PC-9 (cell line): ENCODE measurements at regions not wholly inside any gene's neighbourhood (a gene's known extent, or its start where the extent isn't known, plus 50 kb on each side); places are given as distances from the start of the nearest gene placed in this dataset.

Experiments used
- BruUV-seq: library from RNA; stranded (reverse); fragments of 400-500 nt; replicated peaks from 2 replicates; lab custom pipeline; 2021; lab: Mats Ljungman, UMichigan
- CTCF ChIA-PET: fragments of 300-600 bp; sonication (Branson Sonifier 250); formaldehyde crosslinking; loops from one replicate; lab custom pipeline; 2022; ENCODE audit warnings: antibody characterized with exemption; lab: Charles Lee
- POLR2A ChIA-PET: fragments of 300-600 bp; sonication (Branson Sonifier 250); formaldehyde crosslinking; loops from one replicate; lab custom pipeline; 2022; ENCODE audit warnings: antibody characterized with exemption; ENCODE audit not compliant: unreplicated experiment; lab: Charles Lee
- DNase-seq, 2 experiments: peaks; one replicate each; pipeline versions ENCODE4 v3.0.0 to v3.0.0-alpha.2; 2015 to 2022; ENCODE audit warnings: mixed read lengths in 1 of 2
- H2AFZ ChIP-seq: fragments of 200-600 bp; sonication (generic); 2 replicates; pipeline ENCODE4 v1.8.1; 2017; ENCODE audit warnings: antibody characterized with exemption
- H3F3A ChIP-seq: fragments of 200-600 bp; sonication (generic); 2 replicates; pipeline ENCODE4 v1.8.1; 2017; ENCODE audit warnings: antibody characterized with exemption, mild to moderate bottlenecking, low read depth; ENCODE audit not compliant: insufficient read depth
- H3K27ac ChIP-seq: fragments of 200-600 bp; sonication (generic); 2 replicates; pipeline ENCODE4 v1.6.1; 2016; ENCODE audit warnings: mixed run types
- H3K27me3 ChIP-seq: fragments of 200-600 bp; sonication (generic); 2 replicates; pipeline ENCODE4 v1.6.1; 2016; ENCODE audit warnings: low read depth, mixed run types; ENCODE audit not compliant: insufficient read depth
- H3K36me3 ChIP-seq: fragments of 200-600 bp; sonication (generic); 2 replicates; pipeline ENCODE4 v1.6.1; 2016; ENCODE audit warnings: low read depth, mixed run types
- H3K4me1 ChIP-seq: fragments of 200-600 bp; sonication (generic); replicated peaks from 2 replicates; pipeline ENCODE4 v1.6.1; 2016; ENCODE audit warnings: mixed run types; ENCODE audit not compliant: insufficient read depth
- H3K4me2 ChIP-seq: fragments of 200-600 bp; sonication (generic); 2 replicates; pipeline ENCODE4 v1.6.1; 2017; ENCODE audit warnings: mixed run types
- H3K4me3 ChIP-seq: fragments of 200-600 bp; sonication (generic); 2 replicates; pipeline ENCODE4 v1.6.1; 2016; ENCODE audit warnings: mixed run types
- H3K79me2 ChIP-seq: fragments of 200-600 bp; sonication (generic); 2 replicates; pipeline ENCODE4 v1.6.1; 2017; ENCODE audit warnings: low read depth, mixed run types
- H3K9me2 ChIP-seq: fragments of 200-600 bp; sonication (generic); 2 replicates; pipeline ENCODE4 v1.8.1; 2017; ENCODE audit warnings: mild to moderate bottlenecking; ENCODE audit not compliant: insufficient read depth
- H3K9me3 ChIP-seq: fragments of 200-600 bp; sonication (generic); 2 replicates; pipeline ENCODE4 v1.8.1; 2016; ENCODE audit warnings: low read depth; ENCODE audit not compliant: insufficient read depth
- H4K20me1 ChIP-seq: fragments of 200-600 bp; sonication (generic); 2 replicates; pipeline ENCODE4 v1.8.1; 2017; ENCODE audit not compliant: insufficient read depth
- CTCF ChIP-seq: fragments of 200-600 bp; sonication (generic); conservative IDR thresholded peaks from 2 replicates; pipeline ENCODE4 v1.6.1; 2017; ENCODE audit warnings: mixed run types, antibody characterized with exemption, mild to moderate bottlenecking, moderate library complexity
- EZH2 ChIP-seq: fragments of 200-600 bp; sonication (generic); IDR thresholded peaks from 2 replicates; pipeline ENCODE4 v1.8.0; 2017; ENCODE audit warnings: antibody characterized with exemption, low read depth
- intact Hi-C: fragments of 100-400 bp; cut with micrococcal nuclease; formaldehyde crosslinking; loops from one replicate; pipeline ENCODE4 v1.10.0; 2022; ENCODE audit not compliant: unreplicated experiment

- H3K4me1 ChIP-seq = no peaks in the 10 kb centered on the region
- H3K9me2 ChIP-seq = no peaks in the 10 kb centered on the region
- TF ChIP-seq EZH2 (no peak), CTCF (peak; percentile 69)
- H2AFZ ChIP-seq = no peak overlapping the region
- peak in 1 of 2 experiments; percentile 19 for DNase-seq
- intact Hi-C loops = no loop called here
- peaks cover 26% of the 10 kb centered on the region; the same call in 1 of the 2 replicates for H3K27me3 ChIP-seq
- no peaks in the 10 kb centered on the region for H3F3A ChIP-seq
- no peaks in the 10 kb centered on the region for H3K9me3 ChIP-seq
- ChIA-PET CTCF (no interaction called here), POLR2A (no interaction called here)
- no peak overlapping the region for H3K4me2 ChIP-seq
- no peak overlapping the region for H3K4me3 ChIP-seq
- no peaks in the 10 kb centered on the region for H3K79me2 ChIP-seq
- no peak overlapping the region for H3K27ac ChIP-seq
- no peaks in the 10 kb centered on the region for H4K20me1 ChIP-seq
- BruUV-seq = no TSS peak
- H3K36me3 ChIP-seq = no peaks in the 10 kb centered on the region
Observed at GRCh38 chr16:16861546-16861945, 482.6 kb downstream of the NPIPA7 start.

- no peak for DNase-seq
- no peak overlapping the region for H3K4me3 ChIP-seq
- H3K27me3 ChIP-seq = peaks cover 36% of the 10 kb centered on the region
- no peaks in the 10 kb centered on the region for H3K36me3 ChIP-seq
- intact Hi-C loops = no loop called here
- BruUV-seq = no TSS peak
- no peaks in the 10 kb centered on the region for H3K9me3 ChIP-seq
- no peaks in the 10 kb centered on the region for H3K9me2 ChIP-seq
- ChIA-PET CTCF (no interaction called here), POLR2A (no interaction called here)
- H2AFZ ChIP-seq = no peak overlapping the region
- H3K4me2 ChIP-seq = no peak overlapping the region
- H4K20me1 ChIP-seq = no peaks in the 10 kb centered on the region
- H3K79me2 ChIP-seq = no peaks in the 10 kb centered on the region
- H3K4me1 ChIP-seq = no peaks in the 10 kb centered on the region
- H3K27ac ChIP-seq = no peak overlapping the region
- H3F3A ChIP-seq = no peaks in the 10 kb centered on the region
- no peak for TF ChIP-seq CTCF
- no peak for TF ChIP-seq EZH2
Observed at GRCh38 chr16:16863672-16864071, 484.7 kb downstream of the NPIPA7 start.

GRCh38 chr16:16864536-16864935 is 485.6 kb downstream of the NPIPA7 start:
- CTCF ChIA-PET = no interaction called here
- BruUV-seq = no TSS peak
- DNase-seq = no peak
- no peak overlapping the region for H3K4me2 ChIP-seq
- H3K79me2 ChIP-seq = no peaks in the 10 kb centered on the region
- no peaks in the 10 kb centered on the region for H3K9me3 ChIP-seq
- intact Hi-C loops = no loop called here
- H3K27ac ChIP-seq = no peak overlapping the region
- no peaks in the 10 kb centered on the region for H3F3A ChIP-seq
- H4K20me1 ChIP-seq = no peaks in the 10 kb centered on the region
- no peaks in the 10 kb centered on the region for H3K36me3 ChIP-seq
- H3K9me2 ChIP-seq = no peaks in the 10 kb centered on the region
- no peak overlapping the region for H3K4me3 ChIP-seq
- peaks cover 42% of the 10 kb centered on the region for H3K27me3 ChIP-seq
- no peaks in the 10 kb centered on the region for H3K4me1 ChIP-seq
- TF ChIP-seq CTCF (no peak), EZH2 (no peak)
- no peak overlapping the region for H2AFZ ChIP-seq
- POLR2A ChIA-PET = no interaction called here
